Type B pancreatic cell (in vitro differentiated cells): ENCODE measurements at regions not wholly inside any gene's neighbourhood (a gene's known extent, or its start where the extent isn't known, plus 50 kb on each side); places are given as distances from the start of the nearest gene placed in this dataset.

ENCODE experiments used
- DNase-seq: peaks from one replicate; pipeline ENCODE4 v3.0.0; 2021; ENCODE audit warnings: mixed read lengths; ENCODE audit not compliant: unreplicated experiment; ENCODE audit errors: extremely low spot score
- H3K27ac Mint-ChIP-seq: 2 replicates; pipeline ENCODE4 v1.8.0; 2021; ENCODE audit warnings: mild to moderate bottlenecking, mixed read lengths
- H3K27me3 Mint-ChIP-seq: 2 replicates; pipeline ENCODE4 v1.8.0; 2021; ENCODE audit warnings: mixed read lengths
- H3K36me3 Mint-ChIP-seq: 2 replicates; pipeline ENCODE4 v1.8.0; 2021; ENCODE audit warnings: mixed read lengths
- H3K4me1 Mint-ChIP-seq: one replicate; pipeline ENCODE4 v1.8.0; 2021; ENCODE audit warnings: mixed read lengths; ENCODE audit not compliant: unreplicated experiment
- H3K4me3 Mint-ChIP-seq: 2 replicates; pipeline ENCODE4 v1.8.0; 2021; ENCODE audit warnings: mild to moderate bottlenecking, mixed read lengths
- H3K9me3 Mint-ChIP-seq: 2 replicates; pipeline ENCODE4 v1.8.0; 2021; ENCODE audit warnings: mixed read lengths
- TF ChIP-seq, protein P1 (sequence below): fragments of 200-600 bp; sonication (generic); conservative IDR thresholded peaks from 2 replicates; pipeline ENCODE4 v1.5.0; 2021; ENCODE audit warnings: antibody characterized with exemption, mild to moderate bottlenecking

DNA sequence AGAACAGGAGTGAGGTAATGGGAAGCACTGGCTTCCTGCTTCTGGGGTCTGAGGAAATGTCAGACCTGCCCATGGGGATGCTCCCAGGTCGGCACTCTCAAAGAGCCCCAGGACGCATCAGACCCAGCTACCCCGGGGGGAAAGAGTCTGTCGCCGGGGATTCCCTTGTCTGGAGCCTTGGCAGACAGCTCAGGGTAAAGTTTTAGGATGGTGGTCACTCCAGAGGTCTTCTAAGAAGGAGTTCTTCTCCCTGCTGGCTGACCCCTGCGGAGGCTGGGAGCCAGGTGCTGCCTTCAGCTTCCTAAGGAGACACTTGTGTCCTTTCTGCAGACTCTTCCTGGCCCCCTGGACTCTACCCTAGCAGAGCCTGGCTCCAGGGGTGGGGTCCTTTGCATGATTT is 61.9 kb upstream of the PSEN2 start:
- DNase-seq = no peak
- Mint-ChIP-seq H3K27me3 (no peaks in the 10 kb centered on the region), H3K27ac (no peak overlapping the region), H3K4me1 (peaks cover 9% of the 10 kb centered on the region), H3K4me3 (no peak overlapping the region), H3K9me3 (no peaks in the 10 kb centered on the region), H3K36me3 (no peaks in the 10 kb centered on the region)
- TF ChIP-seq, protein P1, sequence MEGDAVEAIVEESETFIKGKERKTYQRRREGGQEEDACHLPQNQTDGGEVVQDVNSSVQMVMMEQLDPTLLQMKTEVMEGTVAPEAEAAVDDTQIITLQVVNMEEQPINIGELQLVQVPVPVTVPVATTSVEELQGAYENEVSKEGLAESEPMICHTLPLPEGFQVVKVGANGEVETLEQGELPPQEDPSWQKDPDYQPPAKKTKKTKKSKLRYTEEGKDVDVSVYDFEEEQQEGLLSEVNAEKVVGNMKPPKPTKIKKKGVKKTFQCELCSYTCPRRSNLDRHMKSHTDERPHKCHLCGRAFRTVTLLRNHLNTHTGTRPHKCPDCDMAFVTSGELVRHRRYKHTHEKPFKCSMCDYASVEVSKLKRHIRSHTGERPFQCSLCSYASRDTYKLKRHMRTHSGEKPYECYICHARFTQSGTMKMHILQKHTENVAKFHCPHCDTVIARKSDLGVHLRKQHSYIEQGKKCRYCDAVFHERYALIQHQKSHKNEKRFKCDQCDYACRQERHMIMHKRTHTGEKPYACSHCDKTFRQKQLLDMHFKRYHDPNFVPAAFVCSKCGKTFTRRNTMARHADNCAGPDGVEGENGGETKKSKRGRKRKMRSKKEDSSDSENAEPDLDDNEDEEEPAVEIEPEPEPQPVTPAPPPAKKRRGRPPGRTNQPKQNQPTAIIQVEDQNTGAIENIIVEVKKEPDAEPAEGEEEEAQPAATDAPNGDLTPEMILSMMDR = no peak

DNA sequence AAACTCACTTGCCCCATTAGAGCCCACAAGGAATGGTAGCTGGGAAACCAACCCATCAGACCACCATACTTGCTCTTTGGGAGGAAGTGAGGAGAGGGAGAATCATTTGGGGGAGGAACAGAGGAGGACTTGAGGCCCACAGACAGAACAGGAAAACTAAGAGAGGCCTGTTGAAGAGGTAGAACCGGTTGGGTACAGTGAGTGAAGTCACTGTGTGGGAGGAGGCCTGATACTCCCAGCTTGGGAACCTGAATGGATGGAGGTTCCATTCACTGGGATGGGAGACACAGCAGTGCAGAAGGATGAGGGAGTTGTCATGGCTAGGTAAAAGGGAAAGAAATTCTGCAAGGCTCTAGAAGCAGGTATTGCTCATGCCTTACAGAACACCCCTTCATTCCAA is 63.4 kb upstream of the PSEN2 start:
- H3K4me1 Mint-ChIP-seq = peaks cover 9% of the 10 kb centered on the region
- no peaks in the 10 kb centered on the region for H3K9me3 Mint-ChIP-seq
- H3K27ac Mint-ChIP-seq = peak overlapping the region; percentile 54
- TF ChIP-seq, protein P1 = no peak
- no peaks in the 10 kb centered on the region for H3K27me3 Mint-ChIP-seq
- DNase-seq = no peak
- no peaks in the 10 kb centered on the region for H3K36me3 Mint-ChIP-seq
- no peak overlapping the region for H3K4me3 Mint-ChIP-seq

DNA sequence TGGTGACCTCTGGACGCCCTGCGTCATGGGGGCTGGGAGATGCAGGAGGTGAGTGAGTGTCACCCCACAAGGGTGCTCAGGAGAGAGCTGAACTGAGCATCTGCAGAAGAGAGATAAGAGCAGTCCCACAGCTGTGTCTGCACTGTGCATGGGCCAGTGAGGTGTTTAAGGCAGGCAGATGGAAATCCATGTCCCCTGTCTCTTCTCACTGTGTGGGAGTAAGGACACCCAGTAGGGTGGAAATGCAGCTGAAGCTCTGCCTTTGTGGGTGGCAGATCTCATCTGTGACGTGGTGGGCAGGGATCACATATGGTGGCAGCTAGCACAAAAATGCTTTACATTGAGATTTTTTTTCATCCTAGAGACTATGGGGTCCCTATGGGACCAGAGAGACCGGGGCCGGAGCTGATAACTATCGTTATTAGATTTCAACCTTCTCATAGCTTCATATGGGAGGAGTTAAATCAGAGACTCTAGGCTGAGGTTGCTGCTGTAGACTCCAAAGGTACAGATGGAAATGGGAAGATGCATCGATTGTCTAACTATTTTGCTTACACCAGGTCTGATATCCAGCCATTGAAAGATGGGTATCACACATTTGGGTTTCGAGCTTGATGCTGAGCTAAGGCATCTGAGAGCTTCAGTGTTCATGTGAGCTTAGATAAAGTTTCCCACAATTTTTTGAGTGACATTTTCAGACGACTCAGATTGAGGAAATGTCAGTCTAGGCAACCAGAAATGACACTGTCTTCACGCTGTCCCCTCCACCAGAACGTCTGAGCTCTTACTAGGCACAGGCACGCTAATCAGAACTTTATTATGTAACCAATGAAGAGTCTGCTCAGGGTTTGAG is 65.3 kb upstream of the PSEN2 start:
- H3K9me3 Mint-ChIP-seq = no peaks in the 10 kb centered on the region
- H3K27ac Mint-ChIP-seq = no peak overlapping the region
- H3K4me3 Mint-ChIP-seq = no peak overlapping the region
- no peak for DNase-seq
- TF ChIP-seq, protein P1 = no peak
- peaks cover 9% of the 10 kb centered on the region for H3K4me1 Mint-ChIP-seq
- H3K36me3 Mint-ChIP-seq = no peaks in the 10 kb centered on the region
- no peaks in the 10 kb centered on the region for H3K27me3 Mint-ChIP-seq

DNA sequence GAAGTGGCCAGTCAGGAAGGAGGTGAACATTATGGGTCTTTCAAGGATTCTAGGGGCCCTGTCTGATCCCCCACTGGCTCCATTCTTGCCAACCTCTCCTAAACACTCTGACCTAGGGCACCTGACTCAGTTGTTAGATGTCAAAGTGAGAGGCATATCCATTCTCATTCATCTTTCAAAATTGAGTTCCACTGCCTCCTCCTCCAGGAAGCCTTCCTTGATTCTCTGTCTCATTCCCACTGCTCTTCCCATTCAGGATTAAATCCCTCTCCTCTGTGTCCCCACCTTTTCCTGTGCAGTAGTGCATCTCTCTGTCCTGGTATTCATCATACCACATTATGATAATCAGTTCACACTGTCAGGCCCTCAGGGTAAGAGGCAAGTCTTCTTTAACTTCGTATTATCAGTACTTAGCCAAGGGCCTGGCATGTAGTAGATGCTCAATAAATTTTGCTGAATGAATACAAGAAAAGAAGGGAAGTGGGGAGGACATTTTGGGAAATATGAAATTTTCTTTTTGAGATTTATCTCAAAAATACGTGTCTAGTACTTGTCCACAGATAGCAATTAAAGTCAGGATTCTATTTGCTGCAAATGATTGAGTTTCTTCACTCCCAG is 61.8 kb upstream of the ITPKB start:
- Mint-ChIP-seq H3K9me3 (no peaks in the 10 kb centered on the region), H3K27ac (no peak overlapping the region), H3K4me1 (peaks cover 14% of the 10 kb centered on the region)

DNA sequence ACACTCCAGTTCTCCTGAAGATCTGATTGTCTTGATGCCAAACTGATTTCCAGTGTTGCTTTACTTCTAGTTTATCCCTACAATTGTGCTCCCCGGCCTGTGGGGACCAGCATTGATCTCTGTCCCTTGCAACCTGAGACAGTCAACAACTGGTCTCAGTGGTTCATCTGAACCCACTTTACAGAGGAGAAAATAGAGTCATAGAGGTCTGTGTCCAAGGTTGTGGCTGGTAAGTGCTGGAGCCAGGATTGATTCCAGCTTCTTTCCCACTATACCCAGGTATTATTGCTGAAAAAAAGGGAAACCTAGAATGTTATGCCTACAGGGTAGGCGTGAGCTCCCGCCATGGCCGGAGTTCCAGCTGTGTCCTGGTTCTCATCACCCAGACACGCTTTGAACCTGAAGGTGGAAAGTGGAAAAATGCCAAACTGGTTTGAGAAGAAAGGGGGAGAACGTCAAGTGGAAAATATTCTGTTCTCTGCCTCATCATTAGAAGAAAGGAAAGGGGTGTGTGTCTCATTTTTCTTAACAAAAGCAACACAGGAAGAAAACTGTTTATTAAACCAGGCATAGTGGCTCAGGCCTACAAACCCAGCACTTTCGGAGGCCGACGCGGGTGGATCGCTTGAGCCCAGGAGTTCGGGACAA is 60.7 kb upstream of the ITPKB start:
- H3K36me3 Mint-ChIP-seq = no peaks in the 10 kb centered on the region
- H3K27ac Mint-ChIP-seq = peak overlapping the region; percentile 54
- peaks cover 8% of the 10 kb centered on the region for H3K4me1 Mint-ChIP-seq
- no peak overlapping the region for H3K4me3 Mint-ChIP-seq
- peaks cover 3% of the 10 kb centered on the region for H3K27me3 Mint-ChIP-seq
- DNase-seq = no peak
- no peaks in the 10 kb centered on the region for H3K9me3 Mint-ChIP-seq
- TF ChIP-seq, protein P1 = no peak

More for the DNA sequence above, 61.8 kb upstream of the ITPKB start:
- Mint-ChIP-seq H3K4me3 (no peak overlapping the region), H3K27me3 (no peaks in the 10 kb centered on the region), H3K36me3 (no peaks in the 10 kb centered on the region)
- TF ChIP-seq, protein P1 = no peak
- DNase-seq = no peak
